Retina (tissue), 1 donor: ENCODE measurements at regions not wholly inside any gene's neighbourhood (a gene's known extent, or its start where the extent isn't known, plus 50 kb on each side); places are given as distances from the start of the nearest gene placed in this dataset.

Experiments
- DNase-seq: peaks from one replicate; pipeline ENCODE4 v3.0.0-alpha.2; 2016

- no peak for DNase-seq
These were observed 93.2 kb downstream of the PTCSC3 start for GRCh38 chr14:36083317-36083716.

GRCh38 chr14:36078080-36078479 is 98.4 kb downstream of the PTCSC3 start:
- DNase-seq = no peak

GRCh38 chr14:36076197-36076596 is 100.3 kb downstream of the PTCSC3 start:
- DNase-seq = no peak

- DNase-seq = peak; percentile 45
These were observed 101.3 kb downstream of the PTCSC3 start for GRCh38 chr14:36075203-36075602.

GRCh38 chr14:36070720-36071043 is 105.8 kb downstream of the PTCSC3 start:
- DNase-seq = no peak

GRCh38 chr14:36070031-36070719 is 106.3 kb downstream of the PTCSC3 start:
- DNase-seq = peak; percentile 84

- DNase-seq = peak; percentile 72
These were observed 107.0 kb downstream of the PTCSC3 start for GRCh38 chr14:36069535-36069900.

GRCh38 chr14:36068777-36069534 is 107.6 kb downstream of the PTCSC3 start:
- DNase-seq = peak; percentile 46

- no peak for DNase-seq
These were observed 108.9 kb downstream of the PTCSC3 start for GRCh38 chr14:36067428-36068187.

- no peak for DNase-seq
These were observed 109.9 kb downstream of the PTCSC3 start for GRCh38 chr14:36066636-36067035.

- DNase-seq = no peak
These were observed 110.7 kb downstream of the PTCSC3 start for GRCh38 chr14:36065831-36066230.

GRCh38 chr14:36059531-36059930 is 117.0 kb downstream of the PTCSC3 start:
- no peak for DNase-seq

GRCh38 chr14:36057452-36058116 is 118.9 kb downstream of the PTCSC3 start:
- DNase-seq = no peak

GRCh38 chr14:36056845-36057244 is 119.7 kb downstream of the PTCSC3 start:
- no peak for DNase-seq

- DNase-seq = no peak
These were observed 120.8 kb downstream of the PTCSC3 start for GRCh38 chr14:36055681-36056225.

- DNase-seq = no peak
These were observed 121.5 kb downstream of the PTCSC3 start for GRCh38 chr14:36055052-36055378.

GRCh38 chr14:36054353-36055051 is 122.0 kb downstream of the PTCSC3 start:
- no peak for DNase-seq

GRCh38 chr14:36052681-36053080 is 123.8 kb downstream of the PTCSC3 start:
- DNase-seq = no peak

GRCh38 chr14:36052063-36052462 is 124.5 kb downstream of the PTCSC3 start:
- DNase-seq = no peak

- no peak for DNase-seq
These were observed 127.9 kb downstream of the PTCSC3 start for GRCh38 chr14:36048667-36049066.

- DNase-seq = no peak
These were observed 128.6 kb downstream of the PTCSC3 start for GRCh38 chr14:36047912-36048311.

- no peak for DNase-seq
These were observed 140.8 kb downstream of the PTCSC3 start for GRCh38 chr14:36035675-36036074.

GRCh38 chr14:36028665-36029064 is 147.9 kb downstream of the PTCSC3 start:
- DNase-seq = no peak
